HG03469 (cell line): ENCODE measurements at regions not wholly inside any gene's neighbourhood (a gene's known extent, or its start where the extent isn't known, plus 50 kb on each side); places are given as distances from the start of the nearest gene placed in this dataset.
"Not testable (repeated sequence)": the region's sequence is repeated elsewhere in the genome, so short reads cannot be mapped to it uniquely, and the experiment has no call there.

Source experiments
- ATAC-seq: cut with Tn5 transposase; IDR thresholded peaks from one replicate; pipeline ENCODE4 v1.9.1; 2021; ENCODE audit warnings: mild to moderate bottlenecking, moderate library complexity, moderate number of reproducible peaks; ENCODE audit not compliant: unreplicated experiment

GRCh38 chr16:22436823-22437652 is 62.6 kb upstream of the CDR2 start:
- peak; percentile 47 for ATAC-seq

GRCh38 chr16:22436326-22436822 is 62.0 kb upstream of the CDR2 start:
- peak; percentile 16 for ATAC-seq

- not testable (repeated sequence) for ATAC-seq
Measured at GRCh38 chr16:22431314-22431713, 56.9 kb upstream of the CDR2 start.

GRCh38 chr16:22428654-22429053 is 54.2 kb upstream of the CDR2 start:
- no peak for ATAC-seq

- no peak for ATAC-seq
Measured at GRCh38 chr16:22427556-22427955, 53.1 kb upstream of the CDR2 start.

- no peak for ATAC-seq
Measured at GRCh38 chr16:22425847-22426246, 51.4 kb upstream of the CDR2 start.

- ATAC-seq = no peak
Measured at GRCh38 chr16:22425036-22425801, 50.8 kb upstream of the CDR2 start.

- no peak for ATAC-seq
Measured at GRCh38 chr16:22424161-22424937, 49.9 kb upstream of the CDR2 start.
